ENCODE measurements at regions not wholly inside any gene's neighbourhood (a gene's known extent, or its start where the extent isn't known, plus 50 kb on each side); places are given as distances from the start of the nearest gene placed in this dataset.

GRCh38 chr16:85550953-85551924 lies 61.9 kb upstream of the GSE1 start:
- DNase-seq (ENCODE audit: insufficient read length, low spot score): no peak
- no peak for FAIRE-seq
- TF ChIP-seq POLR2A (IDR thresholded peaks at IDR 0.05; ENCODE audit: low read depth, low read length): no peak

- DNase-seq (ENCODE audit: insufficient read length, low spot score) (no peak), FAIRE-seq (no peak)
- TF ChIP-seq POLR2A (IDR thresholded peaks at IDR 0.05; ENCODE audit: low read depth, low read length): no peak
Observed at GRCh38 chr16:85552980-85553435, 60.1 kb upstream of the GSE1 start.

- TF ChIP-seq POLR2A (IDR thresholded peaks at IDR 0.05; ENCODE audit: low read depth, low read length): peak; percentile 57
- FAIRE-seq: no peak
- peak; percentile 82 for DNase-seq (ENCODE audit: insufficient read length, low spot score)
Observed at GRCh38 chr16:85553436-85554113, 59.5 kb upstream of the GSE1 start.

GRCh38 chr16:85554114-85554888 lies 58.8 kb upstream of the GSE1 start:
- FAIRE-seq (no peak), DNase-seq (ENCODE audit: insufficient read length, low spot score) (peak; percentile 90)

GRCh38 chr16:85554889-85555718 lies 58.0 kb upstream of the GSE1 start:
- DNase-seq (ENCODE audit: insufficient read length, low spot score) (peak; percentile 82), FAIRE-seq (no peak)
- TF ChIP-seq POLR2A (IDR thresholded peaks at IDR 0.05; ENCODE audit: low read depth, low read length): peak; percentile 57

More at GRCh38 chr16:85554114-85554888, 58.8 kb upstream of the GSE1 start:
- TF ChIP-seq POLR2A (IDR thresholded peaks at IDR 0.05; ENCODE audit: low read depth, low read length): peak; percentile 62

- DNase-seq (ENCODE audit: insufficient read length, low spot score) (no peak), FAIRE-seq (no peak)
- TF ChIP-seq POLR2A (IDR thresholded peaks at IDR 0.05; ENCODE audit: low read depth, low read length): no peak
Observed at GRCh38 chr16:85555719-85556455, 57.2 kb upstream of the GSE1 start.

GRCh38 chr16:85556456-85557082 lies 56.6 kb upstream of the GSE1 start:
- TF ChIP-seq POLR2A (IDR thresholded peaks at IDR 0.05; ENCODE audit: low read depth, low read length): no peak
- DNase-seq (ENCODE audit: insufficient read length, low spot score) (peak; percentile 59), FAIRE-seq (no peak)

- FAIRE-seq (no peak), DNase-seq (ENCODE audit: insufficient read length, low spot score) (peak; percentile 78)
- TF ChIP-seq POLR2A (IDR thresholded peaks at IDR 0.05; ENCODE audit: low read depth, low read length): no peak
Observed at GRCh38 chr16:85557083-85557970, 55.8 kb upstream of the GSE1 start.

GRCh38 chr16:85557971-85558657 lies 55.0 kb upstream of the GSE1 start:
- TF ChIP-seq POLR2A (IDR thresholded peaks at IDR 0.05; ENCODE audit: low read depth, low read length): no peak
- no peak for DNase-seq (ENCODE audit: insufficient read length, low spot score)
- no peak for FAIRE-seq

GRCh38 chr16:85560932-85561247 lies 52.2 kb upstream of the GSE1 start:
- DNase-seq (ENCODE audit: insufficient read length, low spot score): no peak
- no peak for FAIRE-seq
- no peak for TF ChIP-seq POLR2A (IDR thresholded peaks at IDR 0.05; ENCODE audit: low read depth, low read length)
